HL-60 (cell line): ENCODE measurements at regions not wholly inside any gene's neighbourhood (a gene's known extent, or its start where the extent isn't known, plus 50 kb on each side); places are given as distances from the start of the nearest gene placed in this dataset.

Experiments
- DNase-seq, 2 experiments: peaks; one replicate each; pipeline ENCODE4 v3.0.0-alpha.2; 2010 to 2020; ENCODE audit warnings: low read depth in 1 of 2, low spot score in 1 of 2
- H3K27ac ChIP-seq: fragments of 250-450 bp; sonication (Bioruptor Pico); replicated peaks from 2 replicates; pipeline ENCODE4 v1.5.1; 2020; ENCODE audit warnings: mild to moderate bottlenecking, moderate library complexity
- H3K27me3 ChIP-seq: fragments of 250-450 bp; sonication (Bioruptor Pico); 2 replicates; pipeline ENCODE4 v1.5.1; 2021; ENCODE audit warnings: mild to moderate bottlenecking, moderate library complexity; ENCODE audit not compliant: insufficient read depth, poor library complexity, severe bottlenecking
- H3K4me3 ChIP-seq: replicated peaks from 2 replicates; pipeline ENCODE4 v1.5.1; 2011; ENCODE audit warnings: mild to moderate bottlenecking, control low read depth, low read length; ENCODE audit not compliant: insufficient read depth
- GABPA ChIP-seq: IDR thresholded peaks from 2 replicates; pipeline ENCODE4 v1.6.1; 2012; ENCODE audit warnings: low read depth
- POLR2AphosphoS5 ChIP-seq: IDR thresholded peaks from 2 replicates; pipeline ENCODE4 v1.6.1; 2012; ENCODE audit warnings: low read depth
- SPI1 ChIP-seq: IDR thresholded peaks from 2 replicates; pipeline ENCODE4 v1.6.1; 2012; ENCODE audit warnings: low read depth, mild to moderate bottlenecking, borderline replicate concordance
- TF ChIP-seq, protein P1 (sequence below): IDR thresholded peaks from 2 replicates; pipeline ENCODE4 v1.6.1; 2012; ENCODE audit warnings: low read depth; ENCODE audit not compliant: insufficient replicate concordance
- TF ChIP-seq, protein P2 (sequence below): IDR thresholded peaks from one replicate; pipeline ENCODE4 v1.5.1; 2011; ENCODE audit warnings: low read length, control low read depth, inconsistent platforms; ENCODE audit not compliant: insufficient read depth

DNA sequence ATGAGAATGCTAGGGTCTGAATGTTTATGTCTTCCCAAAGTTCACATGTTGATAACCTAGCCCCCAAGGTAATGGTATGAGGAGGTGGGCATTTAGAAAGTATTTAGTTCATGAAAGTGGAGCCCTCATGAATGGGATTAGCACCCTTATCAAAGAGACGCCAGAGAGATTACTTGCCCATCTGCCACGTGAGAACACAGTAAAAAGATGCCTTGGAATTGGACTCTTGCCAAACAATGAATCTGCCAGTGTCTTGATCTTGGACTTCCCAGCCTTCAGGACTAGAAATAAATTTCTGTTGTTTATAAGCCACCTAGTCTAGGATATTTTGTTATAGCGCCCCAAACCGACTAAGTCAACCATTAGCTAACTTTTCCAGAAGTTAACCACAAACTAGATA, 92.0 kb upstream of the SLC38A4 start:
- no peak overlapping the region for H3K27ac ChIP-seq
- no peak overlapping the region for H3K4me3 ChIP-seq
- TF ChIP-seq, protein P1, sequence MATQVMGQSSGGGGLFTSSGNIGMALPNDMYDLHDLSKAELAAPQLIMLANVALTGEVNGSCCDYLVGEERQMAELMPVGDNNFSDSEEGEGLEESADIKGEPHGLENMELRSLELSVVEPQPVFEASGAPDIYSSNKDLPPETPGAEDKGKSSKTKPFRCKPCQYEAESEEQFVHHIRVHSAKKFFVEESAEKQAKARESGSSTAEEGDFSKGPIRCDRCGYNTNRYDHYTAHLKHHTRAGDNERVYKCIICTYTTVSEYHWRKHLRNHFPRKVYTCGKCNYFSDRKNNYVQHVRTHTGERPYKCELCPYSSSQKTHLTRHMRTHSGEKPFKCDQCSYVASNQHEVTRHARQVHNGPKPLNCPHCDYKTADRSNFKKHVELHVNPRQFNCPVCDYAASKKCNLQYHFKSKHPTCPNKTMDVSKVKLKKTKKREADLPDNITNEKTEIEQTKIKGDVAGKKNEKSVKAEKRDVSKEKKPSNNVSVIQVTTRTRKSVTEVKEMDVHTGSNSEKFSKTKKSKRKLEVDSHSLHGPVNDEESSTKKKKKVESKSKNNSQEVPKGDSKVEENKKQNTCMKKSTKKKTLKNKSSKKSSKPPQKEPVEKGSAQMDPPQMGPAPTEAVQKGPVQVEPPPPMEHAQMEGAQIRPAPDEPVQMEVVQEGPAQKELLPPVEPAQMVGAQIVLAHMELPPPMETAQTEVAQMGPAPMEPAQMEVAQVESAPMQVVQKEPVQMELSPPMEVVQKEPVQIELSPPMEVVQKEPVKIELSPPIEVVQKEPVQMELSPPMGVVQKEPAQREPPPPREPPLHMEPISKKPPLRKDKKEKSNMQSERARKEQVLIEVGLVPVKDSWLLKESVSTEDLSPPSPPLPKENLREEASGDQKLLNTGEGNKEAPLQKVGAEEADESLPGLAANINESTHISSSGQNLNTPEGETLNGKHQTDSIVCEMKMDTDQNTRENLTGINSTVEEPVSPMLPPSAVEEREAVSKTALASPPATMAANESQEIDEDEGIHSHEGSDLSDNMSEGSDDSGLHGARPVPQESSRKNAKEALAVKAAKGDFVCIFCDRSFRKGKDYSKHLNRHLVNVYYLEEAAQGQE = no peak
- TF ChIP-seq POLR2AphosphoS5 (no peak), GABPA (no peak), SPI1 (no peak)
- TF ChIP-seq, protein P2, sequence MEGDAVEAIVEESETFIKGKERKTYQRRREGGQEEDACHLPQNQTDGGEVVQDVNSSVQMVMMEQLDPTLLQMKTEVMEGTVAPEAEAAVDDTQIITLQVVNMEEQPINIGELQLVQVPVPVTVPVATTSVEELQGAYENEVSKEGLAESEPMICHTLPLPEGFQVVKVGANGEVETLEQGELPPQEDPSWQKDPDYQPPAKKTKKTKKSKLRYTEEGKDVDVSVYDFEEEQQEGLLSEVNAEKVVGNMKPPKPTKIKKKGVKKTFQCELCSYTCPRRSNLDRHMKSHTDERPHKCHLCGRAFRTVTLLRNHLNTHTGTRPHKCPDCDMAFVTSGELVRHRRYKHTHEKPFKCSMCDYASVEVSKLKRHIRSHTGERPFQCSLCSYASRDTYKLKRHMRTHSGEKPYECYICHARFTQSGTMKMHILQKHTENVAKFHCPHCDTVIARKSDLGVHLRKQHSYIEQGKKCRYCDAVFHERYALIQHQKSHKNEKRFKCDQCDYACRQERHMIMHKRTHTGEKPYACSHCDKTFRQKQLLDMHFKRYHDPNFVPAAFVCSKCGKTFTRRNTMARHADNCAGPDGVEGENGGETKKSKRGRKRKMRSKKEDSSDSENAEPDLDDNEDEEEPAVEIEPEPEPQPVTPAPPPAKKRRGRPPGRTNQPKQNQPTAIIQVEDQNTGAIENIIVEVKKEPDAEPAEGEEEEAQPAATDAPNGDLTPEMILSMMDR = no peak
- H3K27me3 ChIP-seq = no peaks in the 10 kb centered on the region
- no peak for DNase-seq

GRCh38 chr12:46918631-46919030, 92.8 kb upstream of the SLC38A4 start:
- Histone ChIP-seq H3K4me3 (no peak overlapping the region), H3K27me3 (no peaks in the 10 kb centered on the region), H3K27ac (no peak overlapping the region)
- no peak for DNase-seq
- TF ChIP-seq, protein P2 = no peak
- TF ChIP-seq, protein P1 = no peak
- no peak for TF ChIP-seq GABPA
- no peak for TF ChIP-seq SPI1
- TF ChIP-seq POLR2AphosphoS5 = no peak

DNA sequence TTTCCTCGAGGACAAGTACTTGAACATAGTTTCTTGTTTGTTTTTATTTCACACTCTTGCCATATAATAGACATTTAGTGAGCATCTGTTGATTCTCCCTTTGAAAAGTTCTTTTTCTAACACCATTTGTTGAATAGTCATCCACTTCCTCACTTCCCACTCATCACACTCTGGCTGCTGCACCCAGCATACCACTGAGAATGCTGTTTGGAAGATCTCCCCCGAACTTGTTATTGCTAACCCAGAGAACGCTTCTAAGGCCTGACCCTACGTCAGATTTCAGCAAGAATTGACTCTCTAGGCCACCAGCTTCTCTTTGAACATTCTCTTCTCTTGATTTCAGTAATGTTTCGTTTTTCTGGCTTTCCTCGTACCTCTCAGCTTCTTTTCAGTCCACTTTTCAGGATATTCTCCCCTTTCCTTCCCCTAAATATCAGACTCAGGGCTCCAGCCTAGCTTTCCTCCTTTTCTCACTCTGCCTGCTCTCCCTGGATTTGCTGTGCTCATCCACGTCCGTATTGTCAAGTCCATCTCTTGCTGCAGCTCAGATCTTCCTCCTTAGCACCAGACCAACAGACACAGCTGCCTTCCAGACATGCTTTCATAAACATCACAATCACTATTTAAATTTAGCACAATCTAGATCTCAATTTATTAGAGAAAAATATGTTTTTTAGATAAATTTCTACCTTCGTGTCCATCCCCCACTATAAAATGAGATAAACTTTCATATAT, 94.0 kb upstream of the SLC38A4 start:
- DNase-seq = no peak
- Histone ChIP-seq H3K4me3 (no peak overlapping the region), H3K27ac (no peak overlapping the region), H3K27me3 (no peaks in the 10 kb centered on the region)
- TF ChIP-seq, protein P2 = no peak
- no peak for TF ChIP-seq GABPA
- TF ChIP-seq POLR2AphosphoS5 = no peak
- TF ChIP-seq, protein P1 = no peak
- TF ChIP-seq SPI1 = no peak
